WTC11 (cell line): ENCODE measurements at regions not wholly inside any gene's neighbourhood (a gene's known extent, or its start where the extent isn't known, plus 50 kb on each side); places are given as distances from the start of the nearest gene placed in this dataset.

Source experiments
- ATAC-seq: fragments of 200-7000 bp; cut with Tn5 transposase; 2 replicates; pipeline ENCODE4 v1.10.0; 2021; ENCODE audit warnings: mild to moderate bottlenecking, moderate library complexity
- CTCF ChIA-PET: fragments of 300-600 bp; sonication (Branson Sonifier 250); formaldehyde crosslinking; loops from one replicate; lab custom pipeline; 2021; ENCODE audit warnings: antibody characterized with exemption; lab: Charles Lee
- POLR2A ChIA-PET: fragments of 350-600 bp; sonication (Branson Sonifier 250); formaldehyde crosslinking; loops from one replicate; lab custom pipeline; 2021; ENCODE audit warnings: antibody characterized with exemption; lab: Charles Lee
- DNase-seq: peaks from one replicate; pipeline ENCODE4 v3.0.0; 2021; ENCODE audit warnings: low spot score
- H3K27ac Mint-ChIP-seq: 2 replicates; pipeline ENCODE4 v1.8.0; 2021; ENCODE audit warnings: mixed read lengths
- H3K27me3 Mint-ChIP-seq: 2 replicates; pipeline ENCODE4 v1.8.0; 2021; ENCODE audit warnings: low read depth, mild to moderate bottlenecking, moderate library complexity, mixed read lengths
- H3K36me3 Mint-ChIP-seq: 2 replicates; pipeline ENCODE4 v1.8.0; 2021; ENCODE audit warnings: mixed read lengths
- H3K4me1 Mint-ChIP-seq: 2 replicates; pipeline ENCODE4 v1.8.0; 2022; ENCODE audit warnings: mixed read lengths
- H3K4me3 Mint-ChIP-seq: 2 replicates; pipeline ENCODE4 v1.8.0; 2021; ENCODE audit warnings: mild to moderate bottlenecking, moderate library complexity, mixed read lengths
- H3K9me3 Mint-ChIP-seq: 2 replicates; pipeline ENCODE4 v1.8.0; 2021; ENCODE audit warnings: mixed read lengths
- CBFB ChIP-seq: sonication (generic); formaldehyde crosslinking; IDR thresholded peaks from 2 replicates; pipeline ENCODE4 v1.8.1; 2022; ENCODE audit warnings: mild to moderate bottlenecking, low read depth, missing genetic modification reagents
- CDX4 ChIP-seq: fragments of 250-450 bp; sonication (Bioruptor Pico); IDR thresholded peaks from 2 replicates; pipeline ENCODE4 v1.9.0; 2021; ENCODE audit warnings: moderate library complexity, mild to moderate bottlenecking, inconsistent platforms, borderline replicate concordance
- CREB1 ChIP-seq: sonication (generic); formaldehyde crosslinking; IDR thresholded peaks from 2 replicates; pipeline ENCODE4 v1.8.0; 2023; ENCODE audit warnings: mild to moderate bottlenecking, missing genetic modification reagents
- CREM ChIP-seq: sonication (generic); formaldehyde crosslinking; IDR thresholded peaks from 2 replicates; pipeline ENCODE4 v1.8.1; 2022; ENCODE audit warnings: mild to moderate bottlenecking, missing genetic modification reagents, moderate library complexity
- E2F4 ChIP-seq: sonication (generic); formaldehyde crosslinking; IDR thresholded peaks from 2 replicates; pipeline ENCODE4 v1.8.1; 2022; ENCODE audit warnings: low read depth, mild to moderate bottlenecking, moderate library complexity, missing genetic modification reagents, borderline replicate concordance
- ERG ChIP-seq: fragments of 250-450 bp; sonication (Bioruptor Pico); IDR thresholded peaks from 2 replicates; pipeline ENCODE4 v1.8.0; 2021; ENCODE audit warnings: mild to moderate bottlenecking
- FOXK1 ChIP-seq: sonication (generic); formaldehyde crosslinking; IDR thresholded peaks from 2 replicates; pipeline ENCODE4 v1.8.0; 2022; ENCODE audit warnings: mild to moderate bottlenecking, moderate library complexity, missing genetic modification reagents
- GTF2I ChIP-seq: fragments of 250-450 bp; sonication (Bioruptor Pico); conservative IDR thresholded peaks from 2 replicates; pipeline ENCODE4 v1.4.0; 2021; ENCODE audit warnings: mild to moderate bottlenecking
- HMGA2 ChIP-seq: fragments of 250-450 bp; sonication (Bioruptor Pico); IDR thresholded peaks from 2 replicates; pipeline ENCODE4 v1.4.0; 2021; ENCODE audit warnings: mild to moderate bottlenecking, moderate library complexity
- IRF1 ChIP-seq: sonication (generic); formaldehyde crosslinking; IDR thresholded peaks from 2 replicates; pipeline ENCODE4 v1.8.0; 2023; ENCODE audit warnings: missing genetic modification reagents
- NR2C2 ChIP-seq: sonication (generic); formaldehyde crosslinking; IDR thresholded peaks from 2 replicates; pipeline ENCODE4 v1.8.0; 2022; ENCODE audit warnings: mild to moderate bottlenecking, missing genetic modification reagents
- SMAD4 ChIP-seq: sonication (generic); formaldehyde crosslinking; IDR thresholded peaks from 2 replicates; pipeline ENCODE4 v1.8.0; 2022; ENCODE audit warnings: mild to moderate bottlenecking, missing genetic modification reagents
- SP1 ChIP-seq: sonication (generic); formaldehyde crosslinking; conservative IDR thresholded peaks from 2 replicates; pipeline ENCODE4 v1.8.1; 2022; ENCODE audit warnings: missing genetic modification reagents
- TEAD1 ChIP-seq: sonication (generic); formaldehyde crosslinking; IDR thresholded peaks from 2 replicates; pipeline ENCODE4 v1.8.0; 2022; ENCODE audit warnings: mild to moderate bottlenecking, missing genetic modification reagents
- ZNF138 ChIP-seq: sonication (generic); formaldehyde crosslinking; conservative IDR thresholded peaks from 2 replicates; pipeline ENCODE4 v1.8.1; 2022; ENCODE audit warnings: mild to moderate bottlenecking, moderate library complexity, missing genetic modification reagents
- ZNF281 ChIP-seq: sonication (generic); formaldehyde crosslinking; IDR thresholded peaks from 2 replicates; pipeline ENCODE4 v1.8.0; 2023; ENCODE audit warnings: mild to moderate bottlenecking, missing genetic modification reagents
- ZNF317 ChIP-seq: sonication (generic); formaldehyde crosslinking; IDR thresholded peaks from 2 replicates; pipeline ENCODE4 v1.8.1; 2023; ENCODE audit warnings: low read depth, mild to moderate bottlenecking, moderate library complexity, missing genetic modification reagents, borderline replicate concordance
- ZNF416 ChIP-seq: fragments of 250-450 bp; sonication (Bioruptor Pico); IDR thresholded peaks from 2 replicates; pipeline ENCODE4 v1.9.0; 2021; ENCODE audit warnings: mild to moderate bottlenecking, inconsistent platforms

- TF ChIP-seq ZNF281 (CRISPR knock-in tag) (no peak), ZNF416 (CRISPR knock-in tag) (no peak), E2F4 (CRISPR knock-in tag) (no peak), SMAD4 (no peak), TEAD1 (CRISPR knock-in tag) (no peak)
Observed at GRCh38 chr5:39521098-39521860, 96.5 kb upstream of the DAB2 start (continued).

- DNase-seq (no peak), ATAC-seq (no peak)
- H3K4me3 Mint-ChIP-seq = no peak overlapping the region
- H3K36me3 Mint-ChIP-seq = no peaks in the 10 kb centered on the region
- H3K27ac Mint-ChIP-seq = no peak overlapping the region
- peaks cover 29% of the 10 kb centered on the region for H3K4me1 Mint-ChIP-seq
- TF ChIP-seq SMAD4 = no peak
- no peak for TF ChIP-seq ZNF317 (CRISPR knock-in tag)
- no peak for TF ChIP-seq ZNF281 (CRISPR knock-in tag)
- TF ChIP-seq ZNF416 (CRISPR knock-in tag) = no peak
- no peak for TF ChIP-seq ZNF138
- no peak for TF ChIP-seq SP1 (CRISPR knock-in tag)
- no peak for TF ChIP-seq CBFB (CRISPR knock-in tag)
- TF ChIP-seq IRF1 (CRISPR knock-in tag) = no peak
- no peak for TF ChIP-seq GTF2I
- TF ChIP-seq NR2C2 (CRISPR knock-in tag) = no peak
- TF ChIP-seq FOXK1 = no peak
- TF ChIP-seq HMGA2 = no peak
- TF ChIP-seq CREB1 (CRISPR knock-in tag) = no peak
- TF ChIP-seq ERG (CRISPR knock-in tag) = no peak
- TF ChIP-seq CREM = no peak
- no peak for TF ChIP-seq CDX4 (CRISPR knock-in tag)
- CTCF ChIA-PET = no interaction called here
- H3K27me3 Mint-ChIP-seq = no peaks in the 10 kb centered on the region; the same call in 1 of the 2 replicates
- POLR2A ChIA-PET = no interaction called here
- H3K9me3 Mint-ChIP-seq = peaks cover 14% of the 10 kb centered on the region
Observed at GRCh38 chr5:39520232-39520572, 95.4 kb upstream of the DAB2 start.
